ENCODE measurements at regions not wholly inside any gene's neighbourhood (a gene's known extent, or its start where the extent isn't known, plus 50 kb on each side); places are given as distances from the start of the nearest gene placed in this dataset.

DNA sequence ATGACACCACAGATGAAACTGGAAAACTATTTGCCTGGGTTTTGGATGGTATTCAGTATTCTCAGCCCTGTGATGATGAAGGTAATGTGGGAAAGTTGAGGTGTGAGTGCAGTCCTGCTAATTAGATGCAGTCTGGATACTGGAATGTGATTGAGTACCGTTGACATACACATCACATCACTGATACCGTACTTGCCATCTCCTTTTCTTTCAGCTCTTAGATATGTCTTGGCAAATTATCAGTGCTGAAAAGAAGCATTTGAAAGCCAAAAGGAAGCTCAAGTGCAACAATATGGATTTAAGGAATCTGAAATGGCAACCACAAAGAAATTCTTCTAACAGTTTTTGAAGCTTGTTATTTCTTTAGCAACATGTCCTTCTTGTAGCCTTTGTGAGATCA lies 381.4 kb upstream of the TGFBR2 start:
- Histone ChIP-seq H3K4ac (replicated peaks; ENCODE audit: insufficient read length, low read depth, low read length) (no peak overlapping the region), H3K56ac (replicated peaks; ENCODE audit: insufficient read length, low read depth, low read length) (no peak overlapping the region), H4K5ac (ENCODE audit: insufficient read length, low read depth, low read length) (no peak overlapping the region), H4K20me1 (replicated peaks in 1 of 2; ENCODE audit: control insufficient read depth in 1 of 2, insufficient read depth in 2 of 2, low read length in 2 of 2) (no peaks in the 10 kb centered on the region), H3K14ac (ENCODE audit: insufficient read length) (no peak overlapping the region), H3K4me3 (ENCODE audit: extremely low read depth in 1 of 4, insufficient read depth in 2 of 4, low read depth in 3 of 4, low read length in 4 of 4) (no peak overlapping the region), H3K79me2 (ENCODE audit: control insufficient read depth in 1 of 2, insufficient read depth in 2 of 2, low read length in 2 of 2) (no peaks in the 10 kb centered on the region), H3K18ac (ENCODE audit: extremely low read depth, low read length) (no peak overlapping the region), H3K27ac (ENCODE audit: low read depth, low read length) (no peak overlapping the region), H3K9me3 (ENCODE audit: insufficient read depth in 2 of 2, low read depth in 1 of 2, low read length in 1 of 2) (no peaks in the 10 kb centered on the region), H2BK20ac (ENCODE audit: low read length) (no peak overlapping the region), H3K23ac (ENCODE audit: insufficient read length) (no peak overlapping the region), H3K4me1 (replicated peaks in 1 of 4; ENCODE audit: control insufficient read depth in 3 of 4, insufficient read depth in 4 of 4, low read length in 3 of 4) (no peaks in the 10 kb centered on the region), H2BK5ac (ENCODE audit: low read depth, low read length) (no peak overlapping the region), H2BK120ac (replicated peaks; ENCODE audit: low read depth, low read length) (no peak overlapping the region), H2AFZ (ENCODE audit: low read length) (no peak overlapping the region), H3K27me3 (replicated peaks in 1 of 4; ENCODE audit: control insufficient read depth in 3 of 4, extremely low read depth in 1 of 4, insufficient read depth in 3 of 4, low read length in 3 of 4) (no peaks in the 10 kb centered on the region), H3K9ac (replicated peaks in 1 of 4; ENCODE audit: extremely low read depth in 1 of 4, low read depth in 3 of 4, low read length in 3 of 4) (no peak overlapping the region), H3K36me3 (ENCODE audit: control insufficient read depth in 2 of 4, insufficient read depth in 4 of 4, low read length in 3 of 4) (no peaks in the 10 kb centered on the region), H2BK15ac (ENCODE audit: low read length) (no peak overlapping the region), H3K4me2 (ENCODE audit: insufficient read depth in 1 of 2, low read depth in 2 of 2, low read length in 2 of 2) (no peak overlapping the region), H4K91ac (replicated peaks; ENCODE audit: insufficient read length, low read length) (no peak overlapping the region), H4K8ac (ENCODE audit: extremely low read depth, insufficient read depth, low read length) (no peak overlapping the region), H3K23me2 (ENCODE audit: low read depth, low read length) (no peaks in the 10 kb centered on the region), H2BK12ac (ENCODE audit: low read depth, low read length) (no peak overlapping the region), H2AK5ac (ENCODE audit: low read depth, low read length) (no peak overlapping the region), H3K79me1 (ENCODE audit: low read depth, low read length) (no peaks in the 10 kb centered on the region)
- WGBS, 2 experiments (ENCODE audit: extremely low coverage in 1 of 2, insufficient coverage in 1 of 2, insufficient read length in 1 of 2, insufficient replicate concordance in 2 of 2, low coverage in 1 of 2, low lambda C conversion rate in 2 of 2, missing lambda C conversion rate in 1 of 2), result 91% methylated on average over 2 of the region's 2 CpGs; no CpG with 5 or more reads in 1 of the 2 experiments
- ChIA-PET CTCF (ENCODE audit: partially characterized antibody) (no interaction called here), POLR2A (ENCODE audit: partially characterized antibody) (no interaction called here)
- no peak for FAIRE-seq
- DNase-seq (ENCODE audit: low read depth in 1 of 2, low spot score in 2 of 2), result no peak
- TF ChIP-seq FOSL1 (IDR thresholded peaks at IDR 0.05; ENCODE audit: insufficient read depth, low read depth, low read length) (no peak), SIRT6 (IDR thresholded peaks at IDR 0.05; ENCODE audit: low read length) (no peak), EP300 (IDR thresholded peaks at IDR 0.05; ENCODE audit: borderline replicate concordance in 1 of 2, low read depth in 2 of 2, low read length in 2 of 2) (no peak), SAP30 (IDR thresholded peaks at IDR 0.05; ENCODE audit: insufficient read depth, insufficient replicate concordance, low read length) (no peak), KDM1A (IDR thresholded peaks at IDR 0.05; ENCODE audit: borderline replicate concordance, low read length) (no peak), KDM5A (IDR thresholded peaks at IDR 0.05; ENCODE audit: low read length) (no peak), CHD1 (IDR thresholded peaks at IDR 0.05; ENCODE audit: low read depth, low read length) (no peak), EZH2 (IDR thresholded peaks at IDR 0.05; ENCODE audit: low read depth, low read length, severe bottlenecking) (no peak), CTBP2 (IDR thresholded peaks at IDR 0.05; ENCODE audit: borderline replicate concordance, insufficient read depth, insufficient read length, low read length) (no peak), SIN3A (conservative IDR thresholded peaks at IDR 0.05 in 1 of 2, IDR thresholded peaks at IDR 0.05 in 1 of 2; ENCODE audit: low read depth in 1 of 2, low read length in 2 of 2) (no peak), HDAC2 (IDR thresholded peaks at IDR 0.05; ENCODE audit: borderline replicate concordance in 1 of 2, low read depth in 2 of 2, low read length in 2 of 2) (no peak), SP1 (IDR thresholded peaks at IDR 0.05; ENCODE audit: low read depth, low read length) (no peak), BCL11A (IDR thresholded peaks at IDR 0.05; ENCODE audit: low read depth in 2 of 2, low read length in 2 of 2) (no peak), POU5F1 (IDR thresholded peaks at IDR 0.05; ENCODE audit: low read depth, low read length) (no peak), SRF (IDR thresholded peaks at IDR 0.05; ENCODE audit: low read depth, low read length) (no peak)
